Parathyroid adenoma (tissue), 2 donors: ENCODE measurements at regions not wholly inside any gene's neighbourhood (a gene's known extent, or its start where the extent isn't known, plus 50 kb on each side); places are given as distances from the start of the nearest gene placed in this dataset.

Experiments used
- H2AFZ ChIP-seq: fragments of 300-600 bp; sonication (generic); one replicate; pipeline ENCODE4 v1.7.0; 2017; ENCODE audit warnings: antibody characterized with exemption, mild to moderate bottlenecking
- H3K27ac ChIP-seq: fragments of 300-600 bp; sonication (generic); one replicate; pipeline ENCODE4 v1.7.0; 2017
- H3K27me3 ChIP-seq: fragments of 300-600 bp; sonication (generic); one replicate; pipeline ENCODE4 v1.7.0; 2017; ENCODE audit warnings: low read length; ENCODE audit not compliant: control insufficient read depth, insufficient read depth
- H3K36me3 ChIP-seq: fragments of 300-600 bp; sonication (generic); one replicate; pipeline ENCODE4 v1.7.0; 2017; ENCODE audit warnings: low read length; ENCODE audit not compliant: control insufficient read depth, insufficient read depth
- H3K4me1 ChIP-seq: fragments of 300-600 bp; sonication (generic); one replicate; pipeline ENCODE4 v1.7.0; 2017; ENCODE audit warnings: control low read depth
- H3K4me2 ChIP-seq: fragments of 300-600 bp; sonication (generic); one replicate; pipeline ENCODE4 v1.7.0; 2017; ENCODE audit warnings: low read length
- H3K4me3 ChIP-seq: fragments of 300-600 bp; sonication (generic); one replicate; pipeline ENCODE4 v1.7.0; 2017; ENCODE audit warnings: low read depth, low read length
- H3K79me2 ChIP-seq: fragments of 300-600 bp; sonication (generic); one replicate; pipeline ENCODE4 v1.7.0; 2017; ENCODE audit warnings: control low read depth
- H3K9ac ChIP-seq: fragments of 300-600 bp; sonication (generic); one replicate; pipeline ENCODE4 v1.7.0; 2017; ENCODE audit warnings: mild to moderate bottlenecking
- H3K9me3 ChIP-seq: fragments of 300-600 bp; sonication (generic); one replicate; pipeline ENCODE4 v1.7.0; 2017; ENCODE audit warnings: low read length; ENCODE audit not compliant: control insufficient read depth
- CTCF ChIP-seq: fragments of 300-600 bp; sonication (generic); IDR thresholded peaks from one replicate; pipeline ENCODE4 v1.7.0; 2017; ENCODE audit warnings: antibody characterized with exemption, mild to moderate bottlenecking
- donor health status: primary hyperparathyroidism.

- Histone ChIP-seq H3K9ac (no peak overlapping the region), H3K79me2 (no peaks in the 10 kb centered on the region), H3K27ac (no peak overlapping the region), H3K4me3 (no peak overlapping the region), H3K4me1 (no peaks in the 10 kb centered on the region), H3K27me3 (no peaks in the 10 kb centered on the region), H3K4me2 (no peak overlapping the region), H2AFZ (no peak overlapping the region), H3K9me3 (no peaks in the 10 kb centered on the region), H3K36me3 (no peaks in the 10 kb centered on the region)
- no peak for TF ChIP-seq CTCF
These were observed 58.0 kb upstream of the PFKP start for GRCh38 chr10:3009341-3009740.

DNA sequence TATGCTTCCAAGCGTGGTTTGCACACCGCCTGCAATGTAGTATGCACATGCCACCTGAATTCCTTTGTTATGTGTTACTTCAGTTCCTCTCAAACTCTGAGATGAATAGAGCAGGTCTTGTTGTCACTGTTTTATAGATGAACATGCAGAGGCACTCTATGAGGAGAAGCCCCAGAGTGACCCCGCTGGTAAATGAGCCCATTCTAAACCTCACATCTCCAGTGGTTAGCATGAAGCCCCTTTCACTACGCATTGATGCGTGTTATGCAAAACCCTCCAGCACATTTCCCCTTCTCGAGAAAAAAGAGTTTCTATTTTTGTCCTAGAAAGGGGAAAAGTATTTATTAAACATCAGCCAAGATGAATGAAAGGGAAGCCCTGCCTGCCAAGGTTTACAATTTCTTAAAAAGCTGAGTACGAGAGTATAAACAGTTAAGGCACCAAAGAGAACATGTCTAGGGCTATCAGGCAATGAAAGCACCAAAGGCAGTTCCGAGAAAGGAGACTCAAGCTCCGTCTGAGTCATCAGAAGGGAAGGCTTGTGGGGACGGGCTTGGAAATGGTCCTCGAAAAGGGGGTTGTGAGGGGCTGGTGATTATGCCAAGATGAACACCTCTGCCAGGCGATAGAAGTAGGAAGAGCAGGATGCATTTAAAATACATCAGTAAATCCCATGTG lies 58.7 kb upstream of the PFKP start:
- TF ChIP-seq CTCF: no peak
- Histone ChIP-seq H3K27ac (no peak overlapping the region), H3K9me3 (no peaks in the 10 kb centered on the region), H3K36me3 (no peaks in the 10 kb centered on the region), H3K4me3 (no peak overlapping the region), H3K4me2 (no peak overlapping the region), H3K79me2 (no peaks in the 10 kb centered on the region), H2AFZ (no peak overlapping the region), H3K27me3 (no peaks in the 10 kb centered on the region), H3K9ac (no peak overlapping the region), H3K4me1 (no peaks in the 10 kb centered on the region)

- H3K79me2 ChIP-seq: no peaks in the 10 kb centered on the region
- H3K4me2 ChIP-seq: no peak overlapping the region
- no peak overlapping the region for H3K27ac ChIP-seq
- no peaks in the 10 kb centered on the region for H3K36me3 ChIP-seq
- no peak for TF ChIP-seq CTCF
- no peaks in the 10 kb centered on the region for H3K4me1 ChIP-seq
- H3K9ac ChIP-seq: no peak overlapping the region
- H3K9me3 ChIP-seq: no peaks in the 10 kb centered on the region
- H3K4me3 ChIP-seq: no peak overlapping the region
- no peak overlapping the region for H2AFZ ChIP-seq
- H3K27me3 ChIP-seq: no peaks in the 10 kb centered on the region
These were observed 60.7 kb upstream of the PFKP start for GRCh38 chr10:3006607-3007006.

- no peaks in the 10 kb centered on the region for H3K79me2 ChIP-seq
These were observed 61.3 kb upstream of the PFKP start for GRCh38 chr10:3006093-3006492.

More at GRCh38 chr10:3006093-3006492, 61.3 kb upstream of the PFKP start:
- no peak for TF ChIP-seq CTCF
- Histone ChIP-seq H3K4me3 (no peak overlapping the region), H3K36me3 (no peaks in the 10 kb centered on the region), H3K9me3 (no peaks in the 10 kb centered on the region), H3K27ac (no peak overlapping the region), H2AFZ (no peak overlapping the region), H3K4me1 (no peaks in the 10 kb centered on the region), H3K9ac (no peak overlapping the region), H3K4me2 (no peak overlapping the region), H3K27me3 (no peaks in the 10 kb centered on the region)
